Activated CD4-positive, CD25-positive, alpha-beta regulatory T cell treated with anti-CD3 and anti-CD28 coated beads, Interleukin-2, amount 50 U/mL, for 24 hours (primary cell): ENCODE measurements at regions not wholly inside any gene's neighbourhood (a gene's known extent, or its start where the extent isn't known, plus 50 kb on each side); places are given as distances from the start of the nearest gene placed in this dataset.
"Not testable (repeated sequence)": the region's sequence is repeated elsewhere in the genome, so short reads cannot be mapped to it uniquely, and the experiment has no call there.

Source experiments
- ATAC-seq, 2 donors: fragments of 150-1000 bp; cut with Tn5 transposase; one replicate each; pipeline ENCODE4 v1.10.0; 2021; ENCODE audit warnings: mild to moderate bottlenecking in 1 of 2, moderate library complexity in 1 of 2

GRCh38 chr18:75727456-75727855, 300.0 kb upstream of the SMIM21 start:
- ATAC-seq, result no peak

GRCh38 chr18:75723521-75724340, 296.2 kb upstream of the SMIM21 start:
- no peak for ATAC-seq

- no peak for ATAC-seq
These were observed 287.3 kb upstream of the SMIM21 start for GRCh38 chr18:75714766-75715165.

GRCh38 chr18:75712124-75712867, 284.8 kb upstream of the SMIM21 start:
- not testable (repeated sequence) for ATAC-seq

GRCh38 chr18:75700561-75700960, 273.1 kb upstream of the SMIM21 start:
- ATAC-seq, result no peak

GRCh38 chr18:75698861-75699260, 271.4 kb upstream of the SMIM21 start:
- ATAC-seq, result no peak

- no peak for ATAC-seq
These were observed 270.0 kb upstream of the SMIM21 start for GRCh38 chr18:75697493-75697892.

- ATAC-seq, result no peak
These were observed 268.9 kb upstream of the SMIM21 start for GRCh38 chr18:75696391-75696790.

- no peak for ATAC-seq
These were observed 266.8 kb upstream of the SMIM21 start for GRCh38 chr18:75694292-75694691.

- ATAC-seq, result no peak
These were observed 264.0 kb upstream of the SMIM21 start for GRCh38 chr18:75691483-75691882.

- not testable (repeated sequence) for ATAC-seq
These were observed 262.8 kb upstream of the SMIM21 start for GRCh38 chr18:75690283-75690682.

GRCh38 chr18:75687626-75688025, 260.1 kb upstream of the SMIM21 start:
- ATAC-seq, result no peak

- ATAC-seq, result no peak
These were observed 255.9 kb upstream of the SMIM21 start for GRCh38 chr18:75683426-75683825.

GRCh38 chr18:75681538-75682115, 254.1 kb upstream of the SMIM21 start:
- no peak for ATAC-seq

- no peak for ATAC-seq
These were observed 251.8 kb upstream of the SMIM21 start for GRCh38 chr18:75679331-75679730.

- no peak for ATAC-seq
These were observed 251.1 kb upstream of the SMIM21 start for GRCh38 chr18:75678627-75679026.

- ATAC-seq, result no peak
These were observed 250.4 kb upstream of the SMIM21 start for GRCh38 chr18:75677696-75678455.

- ATAC-seq, result no peak
These were observed 233.4 kb upstream of the SMIM21 start for GRCh38 chr18:75660932-75661331.

GRCh38 chr18:75659535-75660023, 232.1 kb upstream of the SMIM21 start:
- ATAC-seq, result no peak

- ATAC-seq, result no peak
These were observed 230.8 kb upstream of the SMIM21 start for GRCh38 chr18:75658330-75658729.

- ATAC-seq, result no peak
These were observed 229.2 kb upstream of the SMIM21 start for GRCh38 chr18:75656563-75657247.

- no peak for ATAC-seq
These were observed 228.5 kb upstream of the SMIM21 start for GRCh38 chr18:75656035-75656434.
